ENCODE measurements at regions not wholly inside any gene's neighbourhood (a gene's known extent, or its start where the extent isn't known, plus 50 kb on each side); places are given as distances from the start of the nearest gene placed in this dataset.
"Not testable (repeated sequence)": the region's sequence is repeated elsewhere in the genome, so short reads cannot be mapped to it uniquely, and the experiment has no call there.

- no peak for DNase-seq (ENCODE audit: low spot score)
Observed at GRCh38 chr4:180219080-180219479, 2024.1 kb upstream of the TENM3 start.

- no peak for DNase-seq (ENCODE audit: low spot score)
Observed at GRCh38 chr4:180225977-180226376, 2017.2 kb upstream of the TENM3 start.

GRCh38 chr4:180234730-180235129 is 2008.5 kb upstream of the TENM3 start:
- DNase-seq (ENCODE audit: low spot score) = peak; percentile 2

GRCh38 chr4:180240670-180241069 is 2002.5 kb upstream of the TENM3 start:
- no peak for DNase-seq (ENCODE audit: low spot score)

GRCh38 chr4:180253419-180253818 is 1989.8 kb upstream of the TENM3 start:
- DNase-seq (ENCODE audit: low spot score) = no peak

- DNase-seq (ENCODE audit: low spot score) = no peak
Observed at GRCh38 chr4:180261346-180261745, 1981.9 kb upstream of the TENM3 start.

GRCh38 chr4:180280076-180280475 is 1963.1 kb upstream of the TENM3 start:
- no peak for DNase-seq (ENCODE audit: low spot score)

- DNase-seq (ENCODE audit: low spot score) = no peak
Observed at GRCh38 chr4:180280726-180281297, 1962.4 kb upstream of the TENM3 start.

- no peak for DNase-seq (ENCODE audit: low spot score)
Observed at GRCh38 chr4:180281724-180282123, 1961.5 kb upstream of the TENM3 start.

- DNase-seq (ENCODE audit: low spot score) = no peak
Observed at GRCh38 chr4:180284267-180284666, 1958.9 kb upstream of the TENM3 start.

GRCh38 chr4:180285796-180286195 is 1957.4 kb upstream of the TENM3 start:
- DNase-seq (ENCODE audit: low spot score) = no peak

- no peak for DNase-seq (ENCODE audit: low spot score)
Observed at GRCh38 chr4:180292339-180292738, 1950.9 kb upstream of the TENM3 start.

- DNase-seq (ENCODE audit: low spot score) = no peak
Observed at GRCh38 chr4:180296036-180296599, 1947.1 kb upstream of the TENM3 start.

GRCh38 chr4:180304321-180304720 is 1938.9 kb upstream of the TENM3 start:
- DNase-seq (ENCODE audit: low spot score) = peak; percentile 2

GRCh38 chr4:180310616-180311015 is 1932.6 kb upstream of the TENM3 start:
- DNase-seq (ENCODE audit: low spot score) = no peak

GRCh38 chr4:180314972-180315371 is 1928.2 kb upstream of the TENM3 start:
- DNase-seq (ENCODE audit: low spot score) = no peak

GRCh38 chr4:180330521-180330920 is 1912.7 kb upstream of the TENM3 start:
- no peak for DNase-seq (ENCODE audit: low spot score)

GRCh38 chr4:180333162-180333561 is 1910.0 kb upstream of the TENM3 start:
- DNase-seq (ENCODE audit: low spot score) = no peak

- DNase-seq (ENCODE audit: low spot score) = no peak
Observed at GRCh38 chr4:180335566-180335965, 1907.6 kb upstream of the TENM3 start.

- DNase-seq (ENCODE audit: low spot score) = no peak
Observed at GRCh38 chr4:180336494-180337090, 1906.6 kb upstream of the TENM3 start.

- no peak for DNase-seq (ENCODE audit: low spot score)
Observed at GRCh38 chr4:180341926-180342325, 1901.3 kb upstream of the TENM3 start.

- DNase-seq (ENCODE audit: low spot score) = peak; percentile 82
Observed at GRCh38 chr4:180350901-180351300, 1892.3 kb upstream of the TENM3 start.

- no peak for DNase-seq (ENCODE audit: low spot score)
Observed at GRCh38 chr4:180356766-180357165, 1886.4 kb upstream of the TENM3 start.

- DNase-seq (ENCODE audit: low spot score) = not testable (repeated sequence)
Observed at GRCh38 chr4:180360113-180360512, 1883.1 kb upstream of the TENM3 start.

All from umbilical cord (tissue), 1 donor.